GM19351 (cell line): ENCODE measurements at regions not wholly inside any gene's neighbourhood (a gene's known extent, or its start where the extent isn't known, plus 50 kb on each side); places are given as distances from the start of the nearest gene placed in this dataset.
"Not testable (repeated sequence)": the region's sequence is repeated elsewhere in the genome, so short reads cannot be mapped to it uniquely, and the experiment has no call there.

Experiments used
- ATAC-seq: cut with Tn5 transposase; IDR thresholded peaks from one replicate; pipeline ENCODE4 v1.9.1; 2021; ENCODE audit warnings: mild to moderate bottlenecking, moderate library complexity; ENCODE audit not compliant: unreplicated experiment

- ATAC-seq: no peak
Measured at GRCh38 chr3:181549266-181549665, 162.5 kb upstream of the SOX2 start.

GRCh38 chr3:181541414-181541813 lies 170.3 kb upstream of the SOX2 start:
- ATAC-seq: no peak

- no peak for ATAC-seq
Measured at GRCh38 chr3:181534781-181535221, 176.9 kb upstream of the SOX2 start.

DNA sequence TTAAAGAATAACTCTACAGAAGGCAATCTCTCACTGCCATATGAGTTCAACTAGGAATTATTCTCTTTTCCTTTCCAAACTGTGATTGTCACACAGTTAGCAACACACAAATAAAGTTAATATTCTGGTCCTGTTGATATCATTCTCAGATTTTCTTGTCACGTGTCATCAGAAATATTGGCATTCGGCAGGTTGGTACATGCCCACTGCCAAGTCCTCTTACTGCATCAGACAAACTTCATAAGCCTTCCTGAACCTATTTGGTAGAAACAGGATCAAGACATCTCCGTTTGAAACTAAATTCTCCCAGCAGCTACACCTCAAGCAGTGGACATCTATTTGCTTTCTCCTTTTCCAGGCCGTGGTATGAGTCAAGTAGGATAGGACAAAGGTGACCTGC lies 177.9 kb upstream of the SOX2 start:
- ATAC-seq: no peak

GRCh38 chr3:181530584-181530983 lies 181.1 kb upstream of the SOX2 start:
- no peak for ATAC-seq

DNA sequence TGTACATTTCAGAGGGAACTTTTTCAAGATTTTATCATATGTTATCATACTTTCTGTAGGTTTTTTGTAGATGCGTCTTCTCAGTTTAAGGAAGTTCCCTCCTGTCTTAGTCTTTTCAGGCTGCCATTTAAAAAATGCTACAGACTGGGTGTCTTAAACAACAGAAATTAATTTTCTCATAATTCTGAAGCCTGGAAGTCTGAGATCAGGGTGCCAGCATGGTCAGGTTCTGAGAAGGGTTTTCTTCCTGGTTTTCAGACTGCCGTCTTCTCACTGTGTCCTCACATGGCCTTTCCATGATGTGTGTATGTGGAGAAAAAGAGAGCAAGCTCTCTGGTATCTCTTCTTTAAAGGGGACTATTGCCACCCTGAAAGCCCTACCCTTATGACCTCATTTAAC lies 189.9 kb upstream of the SOX2 start:
- ATAC-seq: no peak

- ATAC-seq: no peak
Measured at GRCh38 chr3:181518222-181518621, 193.5 kb upstream of the SOX2 start.

DNA sequence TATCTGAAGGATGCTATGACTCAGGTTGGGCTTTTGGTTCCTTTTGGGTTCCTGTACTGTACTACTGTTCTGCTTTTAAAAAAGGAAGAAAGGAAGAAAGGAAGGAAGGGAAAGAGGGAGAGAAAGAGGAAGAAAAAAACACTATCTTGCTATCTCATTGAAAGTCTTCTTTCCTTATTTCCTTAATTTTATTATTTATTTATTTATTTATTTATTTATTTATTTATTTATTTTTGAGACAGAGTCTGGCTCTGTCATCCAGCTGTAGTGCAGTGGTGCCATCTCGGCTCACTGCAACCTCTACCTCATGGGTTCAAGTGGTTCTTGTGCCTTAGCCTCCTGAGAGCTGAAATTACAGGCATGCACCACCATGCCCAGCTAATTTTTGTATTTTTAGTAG lies 198.9 kb upstream of the SOX2 start:
- no peak for ATAC-seq

DNA sequence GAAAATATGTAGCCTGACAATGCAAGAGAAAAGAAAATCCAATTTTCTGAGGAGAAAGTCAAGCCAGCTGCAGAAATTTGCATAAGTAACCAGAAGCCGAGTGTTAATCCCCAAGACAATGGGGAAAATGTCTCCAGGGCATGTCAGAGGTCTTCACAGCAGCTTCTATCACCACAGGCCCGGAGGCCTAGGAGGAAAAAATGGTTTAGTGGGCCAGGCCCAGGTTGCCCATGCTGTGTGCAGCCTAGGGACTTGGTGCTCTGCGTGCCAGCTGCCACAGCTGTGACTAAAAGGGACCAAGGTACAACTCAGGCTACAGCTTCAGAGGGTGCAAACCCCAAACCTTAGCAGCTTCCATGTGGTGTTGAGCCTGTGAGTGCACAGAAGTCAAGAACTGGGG lies 201.2 kb upstream of the SOX2 start:
- no peak for ATAC-seq

DNA sequence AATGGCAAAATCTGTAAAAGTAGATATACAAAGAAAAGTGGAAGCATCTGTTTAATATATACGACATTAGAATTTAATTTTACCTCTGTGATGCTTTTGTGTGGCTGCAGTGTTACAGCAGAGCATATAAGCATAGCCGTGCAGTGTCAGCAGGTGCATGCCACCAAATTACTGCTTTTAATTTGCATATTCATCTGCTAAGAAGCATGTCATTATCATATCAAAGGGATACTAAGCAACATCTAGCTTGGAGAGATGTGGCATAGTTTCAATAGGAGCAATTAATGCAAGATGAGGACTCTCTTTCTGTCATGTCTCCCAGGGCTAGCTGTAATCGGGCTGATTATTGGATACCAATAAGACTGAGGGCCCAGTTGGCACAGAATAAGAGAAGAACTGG lies 214.4 kb upstream of the SOX2 start:
- no peak for ATAC-seq

GRCh38 chr3:181493423-181493822 lies 218.3 kb upstream of the SOX2 start:
- no peak for ATAC-seq

DNA sequence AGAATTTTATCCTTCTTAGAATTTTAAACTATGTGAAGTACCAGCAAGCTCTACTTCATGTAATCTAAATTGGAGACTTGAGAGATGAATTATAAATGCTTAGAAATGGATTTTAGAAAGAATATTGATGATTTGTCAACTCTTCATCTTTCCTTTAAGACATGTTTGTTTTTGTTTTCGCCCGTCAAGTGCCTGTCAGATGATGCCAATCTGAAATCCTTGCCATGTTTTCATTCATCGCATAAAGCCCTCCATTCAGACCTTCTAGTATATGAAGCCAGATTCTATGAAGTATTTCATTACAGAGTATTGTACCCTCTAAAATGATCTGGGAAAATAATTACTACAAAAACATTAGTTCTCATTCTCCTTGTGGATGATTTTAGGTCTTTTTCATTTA lies 223.2 kb upstream of the SOX2 start:
- no peak for ATAC-seq

- no peak for ATAC-seq
Measured at GRCh38 chr3:181487236-181487978, 224.3 kb upstream of the SOX2 start.

- ATAC-seq: no peak
Measured at GRCh38 chr3:181486141-181486885, 225.4 kb upstream of the SOX2 start.

DNA sequence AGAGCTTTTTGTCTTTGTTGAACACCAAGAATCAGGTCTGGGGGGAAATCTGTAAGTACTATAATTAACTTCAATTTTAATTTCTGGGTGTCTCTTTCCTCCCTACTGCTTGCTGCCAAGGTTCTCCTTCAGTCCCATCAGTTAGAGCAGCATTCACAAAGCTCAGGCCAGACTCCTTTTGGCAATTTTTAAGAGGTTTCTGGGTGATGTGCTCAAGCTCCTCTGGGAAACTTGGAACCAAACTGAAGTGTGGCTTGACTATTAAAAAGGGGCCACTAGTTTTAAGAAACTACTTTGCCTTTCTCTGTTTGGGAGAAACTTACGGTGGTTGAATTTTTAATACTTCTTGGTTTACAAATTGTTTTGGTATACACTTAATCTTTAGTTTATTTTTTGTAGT lies 227.7 kb upstream of the SOX2 start:
- ATAC-seq: no peak

- not testable (repeated sequence) for ATAC-seq
Measured at GRCh38 chr3:181475146-181475545, 236.6 kb upstream of the SOX2 start.

DNA sequence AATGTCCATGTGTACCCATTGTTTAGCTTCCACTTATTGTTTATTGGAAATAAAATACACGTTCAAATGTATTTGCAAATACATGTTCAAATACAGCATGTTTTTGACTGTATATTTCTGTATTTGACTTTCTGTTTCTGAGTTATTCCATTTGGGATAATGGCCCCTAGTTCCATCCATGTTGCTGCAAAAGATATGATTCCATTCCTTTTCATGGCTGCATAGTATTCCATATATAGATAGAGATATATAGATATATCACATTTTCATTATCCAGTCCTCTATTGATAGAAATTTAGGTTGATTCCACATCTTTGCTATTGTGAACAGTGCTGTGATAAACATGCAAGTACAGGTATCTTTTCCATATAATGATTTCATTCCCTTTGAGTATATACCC lies 241.4 kb upstream of the SOX2 start:
- no peak for ATAC-seq

GRCh38 chr3:181464033-181464694 lies 247.6 kb upstream of the SOX2 start:
- no peak for ATAC-seq

- no peak for ATAC-seq
Measured at GRCh38 chr3:181461381-181461780, 250.3 kb upstream of the SOX2 start.

DNA sequence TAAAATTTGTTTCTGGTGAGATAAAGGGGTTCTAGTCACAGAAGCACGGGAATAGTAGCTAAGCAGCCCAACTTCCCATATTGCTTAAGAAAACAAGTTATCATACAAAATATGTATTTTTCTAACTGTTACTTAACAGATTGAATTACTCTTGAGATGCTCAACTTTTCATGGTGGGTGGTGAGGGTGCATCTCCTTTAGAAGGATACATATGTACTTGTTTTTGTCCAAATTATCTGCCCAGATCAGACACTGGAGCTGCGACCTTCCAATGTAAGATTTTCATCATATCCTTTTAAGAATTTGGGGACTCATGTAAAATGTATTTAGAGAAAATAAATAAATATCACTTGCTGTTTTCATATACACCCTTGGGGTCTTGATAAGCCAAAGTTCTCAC lies 252.2 kb upstream of the SOX2 start:
- ATAC-seq: no peak

- no peak for ATAC-seq
Measured at GRCh38 chr3:181458857-181459256, 252.9 kb upstream of the SOX2 start.

DNA sequence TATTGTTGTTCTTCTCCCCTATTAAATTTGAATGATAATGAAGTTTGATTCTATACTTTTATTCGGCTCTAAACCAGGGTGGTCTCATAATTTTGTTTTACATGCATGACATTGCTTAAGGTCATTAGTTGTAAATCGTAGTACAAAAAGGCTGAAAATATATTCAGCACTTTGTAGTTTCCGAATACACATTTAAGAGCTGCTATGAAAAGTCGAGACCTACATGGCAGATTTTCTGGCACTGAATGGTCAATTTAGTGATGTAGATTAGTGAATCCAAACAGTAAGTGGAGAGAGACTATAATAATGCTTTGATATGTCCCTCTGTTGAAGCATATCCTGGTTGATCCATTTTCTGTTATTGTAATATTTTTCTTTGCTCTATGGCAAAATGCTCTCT lies 254.0 kb upstream of the SOX2 start:
- ATAC-seq: no peak
